Left lung (tissue), 4 donors: ENCODE measurements at regions not wholly inside any gene's neighbourhood (a gene's known extent, or its start where the extent isn't known, plus 50 kb on each side); places are given as distances from the start of the nearest gene placed in this dataset.

ENCODE experiments used
- ATAC-seq: fragments of 200-7000 bp; cut with Tn5 transposase; one replicate; pipeline ENCODE4 v1.9.1; 2020; ENCODE audit warnings: moderate library complexity
- DNase-seq, 4 donors: peaks; one replicate each; pipeline ENCODE4 v3.0.0-alpha.2; 2013 to 2020
- H3K27ac ChIP-seq, 2 donors: fragments of 200-600 bp; sonication (generic) in 1 of 2; one replicate each; pipeline versions ENCODE4 v1.5.0 to v1.8.0; 2020 to 2021
- H3K27me3 ChIP-seq, 2 donors: fragments of 200-600 bp; sonication (generic) in 1 of 2; one replicate each; pipeline versions ENCODE4 v1.5.0 to v1.8.0; 2020 to 2021
- H3K36me3 ChIP-seq, 2 donors: fragments of 200-600 bp; sonication (generic) in 1 of 2; one replicate each; pipeline versions ENCODE4 v1.5.0 to v1.8.0; 2020 to 2021
- H3K4me1 ChIP-seq, 2 donors: fragments of 200-600 bp; one replicate each; pipeline ENCODE4 v1.8.0; 2021
- H3K4me3 ChIP-seq, 2 donors: fragments of 200-600 bp; sonication (generic) in 1 of 2; one replicate each; pipeline versions ENCODE4 v1.5.0 to v1.8.0; 2020 to 2021; ENCODE audit warnings: mild to moderate bottlenecking in 1 of 2
- H3K9me3 ChIP-seq, 2 donors: fragments of 200-600 bp; sonication (generic) in 1 of 2; one replicate each; pipeline versions ENCODE4 v1.5.0 to v1.8.0; 2020 to 2021
- intact Hi-C, 2 donors: fragments of 100-400 bp; cut with DNase I; formaldehyde crosslinking; loops; one replicate each; pipeline versions ENCODE4 v1.11.2 to v1.14.2; 2022
- TF ChIP-seq, protein P1 (sequence below), 2 donors: fragments of 200-600 bp; sonication (generic) in 1 of 2; IDR thresholded peaks; one replicate each; pipeline versions ENCODE4 v1.5.0 to v1.8.0; 2021; ENCODE audit warnings: antibody characterized with exemption in 2 of 2
- donor health status: DM: no; HTN: yes; CAD: no.
- donor health status: DM: no; HTN: no; CAD: no.

DNA sequence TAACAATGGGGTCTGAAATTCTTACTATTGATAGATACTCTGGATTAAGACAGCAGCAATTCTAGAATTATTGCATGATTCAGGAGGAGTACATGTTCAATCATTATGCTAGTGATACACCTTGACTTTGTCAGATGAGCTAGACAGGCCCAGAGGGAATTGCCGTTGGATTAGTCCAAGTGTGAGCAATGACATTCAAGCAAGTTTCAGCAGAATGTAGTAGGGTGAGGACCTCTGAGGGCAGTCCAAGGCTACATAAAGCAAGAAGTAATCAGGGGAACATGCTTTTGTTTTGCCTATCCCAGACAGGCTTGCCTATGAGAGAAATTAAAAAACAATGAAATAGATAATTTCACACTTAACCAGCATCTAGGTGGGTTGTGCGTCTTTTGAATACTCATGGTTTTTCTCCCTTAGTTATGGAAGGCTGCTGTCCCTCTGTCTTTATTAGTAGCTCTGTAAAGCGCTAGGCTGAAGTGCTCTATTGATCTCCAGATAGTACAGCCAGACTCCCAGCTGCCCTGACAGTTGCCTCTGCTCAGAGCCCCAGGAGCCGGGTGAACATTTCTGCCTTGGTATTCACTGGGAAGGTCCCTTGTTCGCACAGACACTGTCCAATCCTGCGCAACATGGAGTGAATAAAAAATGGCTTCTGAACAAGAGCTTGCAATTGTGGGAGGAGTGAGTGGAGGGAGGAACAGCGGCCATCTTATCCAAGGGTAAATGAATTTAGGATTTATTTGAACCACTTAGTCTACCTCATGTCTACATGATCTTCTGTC, 316.6 kb upstream of the ONECUT1 start:
- no peak overlapping the region for H3K27ac ChIP-seq
- no peaks in the 10 kb centered on the region for H3K4me1 ChIP-seq
- DNase-seq (no peak), ATAC-seq (no peak)
- no peaks in the 10 kb centered on the region for H3K27me3 ChIP-seq
- intact Hi-C loops, result no loop called here
- H3K9me3 ChIP-seq, result no peaks in the 10 kb centered on the region
- TF ChIP-seq, protein P1, sequence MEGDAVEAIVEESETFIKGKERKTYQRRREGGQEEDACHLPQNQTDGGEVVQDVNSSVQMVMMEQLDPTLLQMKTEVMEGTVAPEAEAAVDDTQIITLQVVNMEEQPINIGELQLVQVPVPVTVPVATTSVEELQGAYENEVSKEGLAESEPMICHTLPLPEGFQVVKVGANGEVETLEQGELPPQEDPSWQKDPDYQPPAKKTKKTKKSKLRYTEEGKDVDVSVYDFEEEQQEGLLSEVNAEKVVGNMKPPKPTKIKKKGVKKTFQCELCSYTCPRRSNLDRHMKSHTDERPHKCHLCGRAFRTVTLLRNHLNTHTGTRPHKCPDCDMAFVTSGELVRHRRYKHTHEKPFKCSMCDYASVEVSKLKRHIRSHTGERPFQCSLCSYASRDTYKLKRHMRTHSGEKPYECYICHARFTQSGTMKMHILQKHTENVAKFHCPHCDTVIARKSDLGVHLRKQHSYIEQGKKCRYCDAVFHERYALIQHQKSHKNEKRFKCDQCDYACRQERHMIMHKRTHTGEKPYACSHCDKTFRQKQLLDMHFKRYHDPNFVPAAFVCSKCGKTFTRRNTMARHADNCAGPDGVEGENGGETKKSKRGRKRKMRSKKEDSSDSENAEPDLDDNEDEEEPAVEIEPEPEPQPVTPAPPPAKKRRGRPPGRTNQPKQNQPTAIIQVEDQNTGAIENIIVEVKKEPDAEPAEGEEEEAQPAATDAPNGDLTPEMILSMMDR (IDR thresholded peaks at IDR 0.05), result no peak
- no peak overlapping the region for H3K4me3 ChIP-seq
- H3K36me3 ChIP-seq, result no peaks in the 10 kb centered on the region

DNA sequence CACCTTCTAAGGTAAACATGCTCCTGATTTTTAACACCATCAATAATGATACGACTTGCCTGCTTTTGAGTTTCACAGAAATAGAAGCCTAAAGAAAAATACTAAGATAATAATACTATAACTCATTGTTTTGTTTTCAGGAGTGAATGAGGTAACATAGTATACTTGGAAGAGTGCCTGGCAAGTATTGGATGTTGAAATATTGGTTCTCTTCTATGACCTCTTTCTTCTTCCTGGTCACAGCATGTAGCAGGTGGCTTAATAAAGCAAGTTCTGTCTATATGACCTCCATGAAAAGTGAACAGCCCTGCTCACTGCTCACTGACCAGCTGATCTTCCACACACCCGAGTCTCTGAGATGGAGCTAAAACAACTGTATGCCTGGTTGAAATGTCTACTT, 312.3 kb upstream of the ONECUT1 start:
- intact Hi-C loops, result no loop called here
- Histone ChIP-seq H3K27me3 (no peaks in the 10 kb centered on the region), H3K4me3 (no peak overlapping the region), H3K9me3 (peaks cover 0 to 4% of the 10 kb centered on the region in 2 donors), H3K27ac (no peak overlapping the region), H3K4me1 (no peaks in the 10 kb centered on the region), H3K36me3 (no peaks in the 10 kb centered on the region)
- ATAC-seq, result no peak
- no peak for DNase-seq
- TF ChIP-seq, protein P1 (IDR thresholded peaks at IDR 0.05), result no peak

DNA sequence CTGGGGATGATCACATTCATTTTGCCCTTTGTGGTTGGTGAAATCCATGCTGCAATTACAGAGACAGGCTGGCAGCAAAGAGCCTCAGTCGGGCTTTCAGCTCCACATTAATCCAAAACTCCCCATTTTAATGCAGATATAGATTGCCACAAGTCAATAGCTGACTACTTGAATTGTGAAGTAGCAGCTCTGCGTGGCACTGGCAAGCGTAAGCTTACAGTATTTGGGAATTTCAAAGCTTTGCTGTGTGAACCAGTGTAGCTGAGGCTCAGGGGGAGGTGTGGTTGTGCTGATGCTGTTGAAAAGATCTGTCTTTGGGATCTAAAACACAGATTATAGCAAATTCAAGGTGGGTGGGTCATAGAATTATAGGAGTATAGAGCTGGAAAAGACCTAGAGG, 290.3 kb upstream of the ONECUT1 start:
- H3K27ac ChIP-seq, result no peak overlapping the region
- H3K36me3 ChIP-seq, result no peaks in the 10 kb centered on the region
- ATAC-seq (no peak), DNase-seq (no peak)
- H3K9me3 ChIP-seq, result peaks cover 0 to 2% of the 10 kb centered on the region in 2 donors
- no peak overlapping the region for H3K4me3 ChIP-seq
- TF ChIP-seq, protein P1 (IDR thresholded peaks at IDR 0.05), result no peak
- intact Hi-C loops, result no loop called here
- no peaks in the 10 kb centered on the region for H3K27me3 ChIP-seq
- H3K4me1 ChIP-seq, result no peaks in the 10 kb centered on the region

DNA sequence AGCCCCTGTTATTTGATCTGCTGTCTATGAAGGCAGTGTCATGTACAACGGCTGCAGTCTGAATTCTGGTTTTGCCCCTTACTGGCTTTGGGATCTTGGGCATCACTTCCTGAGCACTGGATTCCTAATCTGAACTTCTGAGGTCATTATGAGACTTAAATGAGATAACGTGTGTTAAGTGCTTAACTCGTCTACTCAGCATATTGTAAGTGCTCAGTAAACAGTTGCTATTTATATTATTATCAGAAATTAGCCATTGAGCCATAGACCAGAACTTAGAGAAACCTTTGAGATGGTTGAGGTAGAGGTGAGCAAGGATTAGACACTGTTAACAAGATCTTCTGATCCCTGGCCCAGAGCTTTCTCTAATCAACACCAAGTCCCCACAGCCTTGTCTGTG, 284.1 kb upstream of the ONECUT1 start:
- H3K9me3 ChIP-seq, result no peaks in the 10 kb centered on the region
- no peak for DNase-seq
- ATAC-seq, result no peak
- no peak overlapping the region for H3K4me3 ChIP-seq
- no peak overlapping the region for H3K27ac ChIP-seq
- no peaks in the 10 kb centered on the region for H3K4me1 ChIP-seq
- H3K36me3 ChIP-seq, result no peaks in the 10 kb centered on the region
- TF ChIP-seq, protein P1 (IDR thresholded peaks at IDR 0.05), result no peak
- intact Hi-C loops, result no loop called here
- no peaks in the 10 kb centered on the region for H3K27me3 ChIP-seq

DNA sequence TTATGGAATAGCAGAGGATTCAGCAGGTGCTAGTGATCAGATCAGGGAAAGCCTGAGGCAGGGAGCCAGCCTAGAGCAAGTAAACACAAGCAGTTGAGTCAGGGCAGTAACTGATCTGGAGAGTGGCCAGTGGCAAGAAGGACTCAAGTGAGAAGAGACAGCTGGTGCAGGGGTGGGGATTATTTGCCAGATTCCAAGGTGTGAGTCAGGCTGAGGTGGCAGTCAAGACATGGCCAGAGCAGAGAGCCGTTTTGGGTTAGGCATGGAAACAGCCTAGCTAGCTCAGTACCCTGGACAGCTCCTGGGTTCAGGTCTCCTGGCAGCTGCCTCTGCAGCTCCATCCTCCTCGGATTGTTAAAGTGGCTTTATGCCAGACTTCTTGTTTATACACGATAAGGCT, 281.9 kb upstream of the ONECUT1 start:
- Histone ChIP-seq H3K27me3 (no peaks in the 10 kb centered on the region), H3K27ac (no peak overlapping the region), H3K36me3 (no peaks in the 10 kb centered on the region), H3K4me1 (no peaks in the 10 kb centered on the region), H3K9me3 (no peaks in the 10 kb centered on the region), H3K4me3 (no peak overlapping the region)
- peak; percentile 88 for ATAC-seq
- intact Hi-C loops, result no loop called here
- DNase-seq, result peak in 3 of 4 donors; percentile 49 to 75 (median 49)
- TF ChIP-seq, protein P1 (IDR thresholded peaks at IDR 0.05), result no peak
